HG02943 (cell line): ENCODE measurements at regions not wholly inside any gene's neighbourhood (a gene's known extent, or its start where the extent isn't known, plus 50 kb on each side); places are given as distances from the start of the nearest gene placed in this dataset.
"Not testable (repeated sequence)": the region's sequence is repeated elsewhere in the genome, so short reads cannot be mapped to it uniquely, and the experiment has no call there.

ENCODE experiments used
- ATAC-seq: cut with Tn5 transposase; IDR thresholded peaks from one replicate; pipeline ENCODE4 v1.9.1; 2021; ENCODE audit warnings: mild to moderate bottlenecking, low read depth, moderate library complexity; ENCODE audit not compliant: unreplicated experiment

GRCh38 chr20:40293740-40294139 is 395.3 kb downstream of the MAFB start:
- no peak for ATAC-seq

DNA sequence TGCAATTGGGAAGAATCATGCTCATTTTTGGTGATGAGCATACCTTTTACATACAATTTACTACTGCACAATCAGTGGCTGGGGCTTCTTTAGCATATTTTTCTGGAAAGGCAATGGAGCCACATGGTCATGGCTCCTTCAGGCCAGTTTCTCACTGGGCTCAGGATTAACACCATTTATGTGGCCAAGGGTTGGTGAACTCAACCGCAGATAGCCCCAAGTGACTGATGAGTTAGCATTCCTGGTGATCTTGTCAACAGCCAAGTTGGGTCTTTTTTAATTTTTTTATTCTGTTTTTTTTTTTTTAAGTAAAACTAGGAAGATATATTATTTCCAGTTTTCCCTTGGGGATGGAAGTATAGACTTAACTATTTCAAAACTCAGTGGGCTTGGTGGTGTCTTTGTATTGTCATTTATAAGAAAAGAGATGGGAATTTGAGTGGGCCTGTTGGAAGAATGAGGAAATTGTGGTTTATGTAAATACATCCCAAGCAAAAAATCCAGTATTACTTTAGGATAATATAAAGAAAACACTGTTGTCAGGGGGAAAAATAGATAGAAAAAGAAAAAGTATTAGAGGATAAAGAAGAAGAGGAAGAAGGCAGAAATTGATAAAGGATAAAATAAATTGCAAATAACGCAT is 397.4 kb downstream of the MAFB start:
- no peak for ATAC-seq

GRCh38 chr20:40287683-40288082 is 401.4 kb downstream of the MAFB start:
- ATAC-seq = no peak

- no peak for ATAC-seq
These were observed 402.0 kb downstream of the MAFB start for GRCh38 chr20:40286975-40287531.

GRCh38 chr20:40284611-40285010 is 404.4 kb downstream of the MAFB start:
- no peak for ATAC-seq

- ATAC-seq = no peak
These were observed 405.3 kb downstream of the MAFB start for GRCh38 chr20:40283689-40284088.

DNA sequence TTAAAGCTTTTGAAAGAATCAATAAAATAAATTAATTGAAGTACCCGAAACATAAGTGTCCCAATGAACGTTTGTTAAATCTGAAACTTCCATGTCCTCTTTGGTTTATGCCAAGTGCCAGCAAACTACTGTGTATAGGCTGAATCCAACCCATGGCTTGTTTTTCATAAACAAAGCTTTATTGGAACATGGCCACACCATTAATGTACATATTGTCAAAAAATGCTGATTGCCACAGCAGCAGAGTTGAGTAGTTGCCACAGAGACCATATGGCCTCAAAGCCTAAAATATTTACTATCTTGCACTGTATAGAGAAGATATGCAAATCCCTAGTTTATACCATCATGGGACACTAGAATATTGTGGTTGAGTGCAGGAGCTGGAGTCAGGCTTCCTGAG is 406.1 kb downstream of the MAFB start:
- no peak for ATAC-seq

GRCh38 chr20:40282541-40282940 is 406.5 kb downstream of the MAFB start:
- ATAC-seq = no peak

- ATAC-seq = no peak
These were observed 408.4 kb downstream of the MAFB start for GRCh38 chr20:40280616-40281015.

- ATAC-seq = no peak
These were observed 409.6 kb downstream of the MAFB start for GRCh38 chr20:40279390-40279789.

DNA sequence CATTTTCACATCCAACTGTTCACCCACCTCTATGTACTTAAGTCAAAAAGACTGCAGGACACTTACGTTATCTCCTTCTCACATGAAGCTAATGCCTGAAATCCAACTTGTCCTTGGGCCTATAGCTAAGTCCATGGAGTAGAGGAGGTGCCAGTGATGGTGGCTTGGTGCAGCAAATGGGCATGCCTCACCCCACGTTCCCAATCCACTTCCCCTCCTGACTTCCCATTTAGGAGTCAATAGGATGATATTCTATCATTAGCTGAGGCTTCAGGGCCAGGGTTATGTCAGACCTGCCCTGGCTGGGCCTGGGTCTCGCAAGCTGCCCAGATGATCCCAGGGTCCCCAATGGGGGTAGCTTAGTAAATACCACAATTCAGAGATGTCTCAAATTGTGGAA is 410.4 kb downstream of the MAFB start:
- no peak for ATAC-seq

- ATAC-seq = no peak
These were observed 412.7 kb downstream of the MAFB start for GRCh38 chr20:40276301-40276700.

GRCh38 chr20:40275738-40276137 is 413.3 kb downstream of the MAFB start:
- ATAC-seq = no peak

GRCh38 chr20:40274912-40275533 is 414.0 kb downstream of the MAFB start:
- no peak for ATAC-seq

GRCh38 chr20:40269274-40269673 is 419.8 kb downstream of the MAFB start:
- ATAC-seq = not testable (repeated sequence)

DNA sequence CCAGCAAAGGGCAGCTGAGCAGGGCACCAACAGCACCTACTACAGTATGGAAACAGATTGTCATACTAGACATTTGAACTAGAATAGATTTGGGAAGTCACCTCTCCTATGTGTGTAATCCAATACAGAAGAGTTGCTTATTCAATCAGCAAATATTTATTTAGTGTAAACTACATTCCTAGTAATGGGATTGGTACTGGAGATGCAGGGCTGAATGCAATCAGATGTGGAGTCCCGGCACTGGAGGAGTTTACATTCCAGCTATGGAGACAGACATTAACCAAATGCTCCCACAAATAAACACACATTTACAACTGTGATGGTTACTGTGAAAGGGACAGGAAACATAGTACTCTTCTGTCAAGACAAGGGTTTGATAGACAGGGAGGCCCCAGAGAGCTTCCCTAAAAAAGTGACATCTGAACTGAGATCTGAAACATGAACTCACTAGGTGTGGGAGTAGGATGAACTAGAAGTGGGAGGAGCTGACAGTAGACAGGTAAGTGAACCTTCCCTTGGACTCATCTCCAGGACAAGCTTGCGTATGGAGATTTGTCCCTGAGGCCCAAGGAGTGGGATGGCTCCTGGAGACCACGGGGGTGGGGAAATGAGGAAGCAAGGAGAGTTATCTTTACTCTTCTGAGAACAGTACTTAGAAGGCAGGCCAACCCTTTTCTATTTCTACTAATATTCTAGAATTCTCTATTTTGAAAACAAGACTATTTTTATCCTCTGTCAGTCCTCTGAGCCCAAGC is 420.5 kb downstream of the MAFB start:
- ATAC-seq = no peak

- no peak for ATAC-seq
These were observed 423.1 kb downstream of the MAFB start for GRCh38 chr20:40265825-40266533.

- ATAC-seq = no peak
These were observed 426.8 kb downstream of the MAFB start for GRCh38 chr20:40262219-40262618.

- ATAC-seq = no peak
These were observed 430.1 kb downstream of the MAFB start for GRCh38 chr20:40258931-40259330.

GRCh38 chr20:40257763-40258162 is 431.3 kb downstream of the MAFB start:
- no peak for ATAC-seq

DNA sequence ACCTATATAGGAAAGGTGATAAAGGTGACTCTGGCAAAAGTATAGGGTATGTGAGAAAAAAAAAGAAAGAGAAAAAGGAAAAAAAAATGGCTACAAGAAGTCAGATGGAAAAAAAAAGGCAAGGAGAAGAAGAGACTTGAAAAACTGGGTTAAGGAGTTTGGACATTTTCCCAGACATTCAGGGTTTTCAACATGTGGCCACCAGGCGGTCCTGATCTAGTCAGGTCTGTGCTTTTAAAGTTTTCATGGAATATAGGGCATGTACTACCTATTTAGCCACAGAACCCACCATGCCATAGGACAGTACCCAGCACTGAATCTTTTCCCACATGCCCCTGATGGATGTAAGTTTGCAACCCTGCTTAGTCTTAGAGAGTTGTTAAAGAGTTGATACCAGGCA is 433.7 kb downstream of the MAFB start:
- ATAC-seq = no peak
